B cell (primary cell): ENCODE measurements at regions not wholly inside any gene's neighbourhood (a gene's known extent, or its start where the extent isn't known, plus 50 kb on each side); places are given as distances from the start of the nearest gene placed in this dataset.

Source experiments
- CTCF ChIP-seq: fragments of 200-600 bp; IDR thresholded peaks from one replicate; pipeline ENCODE4 v1.8.0; 2022; ENCODE audit warnings: antibody characterized with exemption, mild to moderate bottlenecking
- EZH2 ChIP-seq: IDR thresholded peaks from 2 replicates; pipeline ENCODE4 v1.6.1; 2012; ENCODE audit warnings: borderline replicate concordance, low read depth, mild to moderate bottlenecking, moderate library complexity, low read length; ENCODE audit not compliant: insufficient read depth, poor library complexity, severe bottlenecking

GRCh38 chr12:94001691-94002090, 146.7 kb upstream of the PLXNC1 start:
- TF ChIP-seq CTCF, result no peak
- TF ChIP-seq EZH2, result no peak
